HG03159 (cell line): ENCODE measurements at regions not wholly inside any gene's neighbourhood (a gene's known extent, or its start where the extent isn't known, plus 50 kb on each side); places are given as distances from the start of the nearest gene placed in this dataset.

Source experiments
- ATAC-seq: cut with Tn5 transposase; IDR thresholded peaks from one replicate; pipeline ENCODE4 v1.9.1; 2021; ENCODE audit warnings: mild to moderate bottlenecking, moderate library complexity; ENCODE audit not compliant: unreplicated experiment

DNA sequence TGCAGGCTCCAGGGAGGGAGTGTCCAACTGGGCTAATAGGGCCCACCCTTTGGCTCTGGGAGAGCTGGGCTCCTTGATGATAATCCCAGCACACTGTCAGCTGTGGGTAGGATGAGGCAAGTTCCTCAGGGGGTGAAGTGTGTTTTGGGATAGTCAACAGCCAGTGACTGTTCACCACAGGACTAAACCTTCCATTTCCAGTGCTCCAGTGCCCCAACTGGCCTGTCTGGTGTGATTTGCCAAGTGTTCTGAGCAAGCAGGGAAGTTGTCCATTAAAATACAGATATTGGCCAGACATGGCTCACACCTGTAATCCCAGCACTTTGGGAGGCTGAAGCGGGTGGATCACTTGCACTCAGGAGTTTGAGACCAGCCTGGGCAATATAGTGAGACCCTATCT, 150.9 kb downstream of the TM9SF2 start:
- no peak for ATAC-seq

DNA sequence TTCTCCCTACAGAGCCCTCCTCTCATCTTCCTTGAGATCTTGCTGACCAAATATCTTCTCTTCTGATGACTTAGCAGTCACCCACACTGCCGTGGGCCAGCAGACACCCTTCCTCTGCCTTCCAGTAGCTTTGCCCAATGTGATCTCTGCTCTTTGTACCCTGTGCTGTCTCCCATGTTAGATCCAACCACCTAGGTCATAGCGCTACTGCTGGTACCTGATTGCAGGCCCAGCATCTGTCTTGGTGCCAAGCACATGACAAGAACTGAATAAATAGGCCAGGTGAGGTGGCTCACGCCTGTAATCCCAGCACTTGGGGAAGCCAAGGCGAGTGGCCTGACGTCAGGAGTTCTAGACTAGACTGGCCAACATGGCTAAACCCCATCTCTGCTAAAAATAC, 149.7 kb downstream of the TM9SF2 start:
- no peak for ATAC-seq

DNA sequence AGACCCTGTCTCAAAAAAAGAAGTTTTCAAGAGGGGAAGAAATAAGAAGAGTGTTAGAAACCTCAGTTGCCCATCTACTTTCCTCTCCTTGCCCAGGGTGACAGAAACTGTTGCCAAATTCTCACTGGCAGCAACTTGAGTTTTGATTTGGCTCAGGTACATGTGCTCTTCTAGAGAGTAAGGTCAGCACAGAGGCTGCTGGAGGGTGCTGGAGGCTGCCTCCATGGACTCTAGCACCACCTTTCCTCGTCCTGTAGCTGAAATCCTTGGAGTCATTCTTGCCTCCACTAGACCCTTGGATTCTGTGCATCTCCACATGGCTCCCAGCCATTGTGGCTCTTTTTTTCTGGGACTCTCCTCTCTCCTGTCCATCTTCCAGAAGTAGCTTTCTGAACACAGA, 149.1 kb downstream of the TM9SF2 start:
- no peak for ATAC-seq

DNA sequence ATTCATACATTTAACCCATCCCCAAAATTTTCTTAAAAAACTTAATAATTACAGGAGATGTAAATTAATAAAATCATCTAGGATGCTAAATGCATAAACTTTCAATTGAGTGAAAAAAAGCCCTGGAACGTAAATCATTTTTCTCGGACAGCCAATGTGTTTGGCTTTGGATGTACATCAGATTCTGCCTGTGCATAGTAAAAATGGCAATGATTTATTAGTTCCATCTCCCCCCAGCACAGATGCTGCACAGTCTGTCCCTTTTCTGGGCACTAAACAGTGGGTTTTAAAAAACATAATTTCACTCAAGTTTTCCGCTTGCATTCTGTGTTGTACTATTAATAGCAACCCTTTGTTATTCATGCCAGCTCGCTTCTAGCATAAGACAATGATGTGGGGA, 147.7 kb downstream of the TM9SF2 start:
- ATAC-seq, result no peak

DNA sequence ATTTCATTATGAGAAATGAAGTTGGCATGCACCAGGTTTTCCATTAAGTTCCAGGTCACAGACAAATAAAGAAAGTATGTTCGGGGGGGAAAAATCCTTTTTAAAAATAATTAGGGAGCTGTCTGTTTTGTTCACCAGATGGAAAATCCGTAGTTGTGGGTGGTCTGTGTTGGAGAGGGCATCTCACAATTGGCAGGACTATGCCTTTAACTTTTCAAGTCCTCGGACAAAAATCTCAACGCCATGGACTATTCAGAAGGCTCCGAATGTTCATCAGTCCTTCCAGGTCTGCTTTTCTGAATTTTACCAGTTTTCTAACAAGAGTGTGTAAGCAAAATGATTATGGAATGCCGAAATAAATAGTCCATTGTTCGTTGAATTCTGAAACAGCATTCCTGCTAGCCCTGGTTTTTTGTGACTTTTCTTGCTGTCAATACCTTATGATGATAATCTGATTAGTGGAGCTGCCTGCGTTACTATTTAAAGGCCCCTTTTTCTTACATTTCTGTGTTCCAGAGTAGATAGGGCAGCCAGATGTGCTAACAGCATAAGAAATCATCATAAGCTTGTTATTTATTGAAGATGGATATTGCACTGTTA, 146.9 kb downstream of the TM9SF2 start:
- ATAC-seq, result no peak

DNA sequence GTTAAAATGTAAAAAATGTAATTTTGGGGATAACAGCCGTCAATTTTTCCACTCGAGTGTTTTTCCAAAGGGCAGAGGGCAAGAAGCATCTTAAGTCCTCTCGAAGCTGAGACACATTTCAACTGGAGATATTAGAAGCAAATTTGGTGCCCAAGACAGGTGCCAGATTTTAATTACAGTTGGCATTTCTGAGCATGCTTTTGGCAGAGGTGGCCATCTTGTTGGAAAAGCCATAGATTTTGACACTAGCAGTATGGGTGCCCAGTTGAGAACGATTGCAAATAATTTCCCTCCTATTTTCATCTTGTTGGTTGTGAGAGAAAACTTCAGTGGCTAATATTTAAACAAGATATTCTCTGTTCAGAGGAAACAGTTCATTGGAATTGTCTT, 146.3 kb downstream of the TM9SF2 start:
- ATAC-seq, result no peak

DNA sequence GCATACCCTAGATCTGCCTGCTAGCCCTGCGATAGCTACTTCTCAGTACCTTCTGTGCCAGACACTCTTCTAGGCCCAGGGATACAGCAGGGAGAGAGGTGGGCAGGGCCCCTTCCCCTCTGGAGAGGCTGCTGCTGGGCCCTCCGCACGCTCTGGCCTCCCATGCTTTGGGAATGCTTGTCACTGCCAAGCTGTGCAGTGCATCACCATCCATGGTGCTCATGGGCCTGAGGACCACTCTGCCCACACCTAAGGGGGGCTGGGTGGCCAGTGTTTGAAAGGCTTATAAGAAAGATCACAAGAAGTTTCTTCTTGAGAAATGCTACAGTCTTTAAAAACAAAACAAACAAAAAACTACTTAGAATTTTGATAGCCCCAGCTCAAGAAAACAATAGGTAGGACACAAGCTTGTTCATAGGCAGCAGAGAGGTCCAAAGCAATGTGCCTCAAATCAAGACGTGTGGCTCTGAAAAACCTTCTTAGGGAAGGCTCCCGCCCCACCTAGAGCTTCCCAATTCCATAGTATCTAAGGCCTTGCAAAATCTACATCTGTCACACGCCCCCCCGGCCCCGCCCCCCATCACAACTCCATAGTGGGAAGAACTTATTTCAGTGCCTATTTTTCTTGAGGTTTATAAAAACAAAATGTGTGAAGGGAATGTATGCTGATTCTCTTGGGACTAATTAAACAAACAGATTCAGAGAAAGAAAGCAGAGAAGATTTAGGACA, 145.8 kb downstream of the TM9SF2 start:
- ATAC-seq, result no peak

DNA sequence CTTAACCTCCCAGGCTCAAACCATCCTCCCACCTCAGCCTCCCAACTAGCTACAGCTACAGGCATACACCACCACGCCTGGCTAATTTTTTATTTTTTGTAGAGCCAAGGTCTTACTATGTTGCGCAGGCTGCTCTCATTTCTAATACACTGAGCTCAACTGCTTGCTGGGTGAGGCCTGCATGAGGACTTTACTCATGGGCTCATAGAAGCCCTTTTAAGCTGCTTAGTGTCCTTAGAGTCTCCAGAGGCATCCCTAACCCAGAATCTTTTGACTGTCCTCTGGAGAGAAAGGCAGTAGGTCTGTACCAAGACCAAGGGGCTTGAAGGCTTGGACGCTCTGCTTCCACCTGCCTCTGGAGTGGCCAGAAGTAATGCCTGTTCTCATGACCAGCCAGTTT, 141.6 kb downstream of the TM9SF2 start:
- no peak for ATAC-seq

DNA sequence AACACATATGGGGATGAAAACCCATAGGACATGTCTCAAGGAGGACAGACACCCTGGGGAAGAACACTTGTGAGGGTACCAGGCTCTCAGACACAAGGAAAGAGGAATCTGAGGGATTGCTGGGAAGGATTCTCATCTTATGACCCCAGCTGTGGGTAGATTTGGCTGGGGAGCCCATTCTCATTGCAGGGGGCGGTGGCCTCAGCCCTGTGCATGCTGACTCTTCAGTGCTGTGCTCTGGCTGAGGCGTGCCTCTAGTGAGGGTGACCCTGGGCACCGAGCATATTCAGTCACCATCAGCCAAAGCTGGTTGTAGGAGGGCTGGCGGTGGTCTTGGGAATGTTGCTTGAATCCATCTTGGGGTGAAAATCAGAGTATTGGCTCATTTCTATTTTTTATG, 140.7 kb downstream of the TM9SF2 start:
- ATAC-seq, result no peak

DNA sequence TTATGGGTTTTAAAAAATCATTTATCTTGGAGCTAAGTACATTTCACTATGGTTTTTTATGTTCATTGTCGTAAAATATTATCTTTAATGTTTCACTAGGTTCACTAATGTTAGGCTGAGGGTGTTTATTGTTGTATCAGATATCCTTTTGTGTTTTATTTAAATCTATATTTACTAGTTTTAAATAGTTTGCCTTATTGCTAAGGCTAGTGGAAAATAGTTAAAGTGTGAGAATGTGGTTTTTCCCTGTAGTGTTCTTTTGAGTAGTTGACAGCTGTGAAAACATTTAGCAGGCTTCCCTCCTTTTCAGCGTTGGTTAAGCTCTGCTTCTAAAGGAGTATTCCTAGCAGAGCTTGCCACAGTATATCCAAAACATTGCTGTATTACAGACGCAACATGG, 139.0 kb downstream of the TM9SF2 start:
- no peak for ATAC-seq

DNA sequence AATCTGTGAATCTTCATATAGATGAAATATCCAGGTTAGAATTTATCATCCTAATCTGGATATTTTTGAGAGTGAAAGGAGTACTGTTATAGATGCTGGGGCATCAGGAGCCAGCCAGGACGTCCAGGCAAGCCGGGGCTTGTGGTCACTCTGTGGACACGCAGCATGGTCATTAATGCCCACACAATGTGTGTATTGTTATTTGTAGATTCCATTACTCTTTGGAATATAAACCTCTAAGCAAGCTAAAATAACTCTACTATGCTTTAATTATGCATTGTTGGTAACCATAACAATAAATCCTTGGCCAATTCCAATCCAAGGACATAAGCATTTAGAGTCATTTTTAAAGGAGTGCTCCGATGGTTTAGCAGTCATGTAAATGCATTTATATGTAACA, 137.9 kb downstream of the TM9SF2 start:
- no peak for ATAC-seq

DNA sequence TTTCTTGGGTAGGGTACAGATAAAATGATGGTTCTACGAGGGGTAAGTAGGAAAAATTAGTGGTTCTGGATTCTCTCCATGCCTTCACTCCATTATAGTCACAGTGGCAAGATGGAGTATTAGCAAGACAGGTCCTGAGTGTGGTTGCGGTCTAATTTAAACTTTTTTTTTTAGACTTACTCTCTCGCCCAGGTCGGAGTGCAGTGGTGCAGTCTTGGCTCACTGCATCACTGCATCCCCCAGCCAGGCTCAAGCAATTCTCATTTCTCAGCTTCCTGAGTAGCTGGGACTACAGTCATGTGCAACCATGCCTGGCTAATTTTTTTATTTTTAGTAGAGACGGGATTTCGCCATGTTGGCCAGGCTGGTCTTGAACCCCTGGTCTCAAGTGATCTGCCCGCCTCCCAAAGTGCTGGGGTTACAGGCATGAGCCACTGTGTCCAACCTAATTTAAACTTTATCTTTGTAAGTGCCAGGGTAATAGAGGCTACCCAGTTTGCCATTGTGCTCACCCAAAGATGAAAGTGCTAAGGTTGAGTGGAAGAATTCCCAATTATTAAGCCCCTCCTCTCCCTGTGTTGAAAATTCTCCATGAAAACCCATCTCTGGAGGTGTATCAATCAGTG, 135.6 kb downstream of the TM9SF2 start:
- peak; percentile 88 for ATAC-seq

DNA sequence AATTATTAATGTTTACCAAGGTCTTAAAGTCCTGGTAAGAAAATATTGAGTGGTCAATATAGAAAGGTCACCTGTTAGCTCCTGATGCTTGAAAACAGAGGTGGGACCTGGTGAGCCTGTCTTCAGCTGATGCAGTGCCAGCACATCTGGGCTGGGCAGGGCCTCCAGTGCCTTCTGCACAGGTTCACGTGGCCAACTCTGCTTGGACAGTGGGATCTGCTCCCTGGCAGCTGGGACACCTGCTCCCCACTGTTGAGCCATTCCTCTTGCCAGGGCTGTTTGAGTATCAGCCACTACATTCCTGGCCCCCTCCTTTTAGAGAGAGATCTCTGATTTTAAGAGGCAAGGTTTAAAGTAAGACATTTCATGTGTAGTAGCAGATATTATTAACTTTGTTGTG, 135.0 kb downstream of the TM9SF2 start:
- no peak for ATAC-seq

DNA sequence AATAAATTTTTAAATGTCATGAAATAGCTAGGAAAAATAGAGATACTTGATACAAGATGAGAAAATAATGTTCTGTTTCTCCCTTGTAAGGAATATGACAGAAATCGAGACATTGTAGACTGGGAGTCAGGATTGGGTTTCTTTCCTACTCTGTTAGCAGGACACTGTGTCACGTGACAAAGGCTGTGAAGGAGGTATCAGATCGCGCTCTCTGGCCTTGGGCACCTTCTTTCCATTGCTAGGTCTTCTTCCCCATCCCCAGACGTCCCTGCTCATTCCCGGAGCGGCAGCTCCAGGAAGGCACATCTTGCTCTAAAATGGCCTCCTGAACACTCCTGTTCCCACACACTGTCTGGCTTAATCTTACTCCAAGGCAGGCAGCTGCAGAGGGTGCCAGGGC, 133.4 kb downstream of the TM9SF2 start:
- ATAC-seq, result no peak

DNA sequence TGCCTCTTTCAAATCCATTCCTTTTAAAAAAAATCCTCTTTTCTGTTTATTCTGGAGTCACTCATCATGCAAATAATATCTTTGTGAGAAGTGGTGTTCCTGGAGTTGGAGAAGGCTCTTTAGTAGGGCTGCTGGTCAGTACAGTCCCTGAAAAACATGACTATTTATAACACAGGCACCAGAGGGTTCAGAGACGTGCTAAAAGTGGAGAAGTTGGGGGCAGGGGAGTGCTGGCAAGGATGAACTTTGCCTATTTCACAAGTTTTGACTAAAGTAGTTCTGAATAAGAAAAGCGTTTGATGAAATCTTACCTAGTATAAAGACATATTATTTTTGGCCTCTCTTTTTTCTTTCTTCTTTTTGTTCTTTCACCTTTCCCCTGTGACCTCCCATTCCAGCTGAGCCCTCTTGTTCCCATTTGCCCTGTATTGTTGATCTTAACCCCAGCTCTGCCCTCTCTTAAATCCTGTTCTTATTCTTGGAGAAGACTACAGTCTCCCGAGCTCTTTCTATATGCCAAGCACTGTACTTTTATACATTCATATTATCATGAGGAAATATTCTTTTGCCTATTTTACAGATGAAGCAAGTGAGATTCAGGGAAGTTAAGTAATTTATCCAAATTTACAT, 129.1 kb downstream of the TM9SF2 start:
- ATAC-seq, result no peak

DNA sequence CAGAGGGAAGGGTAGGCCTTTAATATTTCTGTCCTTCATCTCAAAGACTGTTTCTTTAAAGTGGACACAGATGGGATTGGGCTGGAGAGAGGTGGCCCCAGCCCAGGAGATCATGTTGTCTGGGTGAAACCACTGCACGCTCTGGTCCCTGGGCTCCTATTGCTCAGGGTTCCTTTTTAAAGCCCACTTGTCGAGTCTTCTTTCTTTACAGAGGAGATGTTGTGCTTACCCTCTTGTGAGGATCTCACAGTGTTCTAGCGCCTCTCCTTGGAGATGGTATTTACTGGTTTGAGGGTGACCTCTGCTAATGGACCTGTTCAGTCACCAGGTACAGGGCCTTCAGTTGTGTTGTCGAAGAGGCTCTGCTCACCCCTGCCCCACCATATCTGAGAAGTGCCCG, 128.4 kb downstream of the TM9SF2 start:
- no peak for ATAC-seq

DNA sequence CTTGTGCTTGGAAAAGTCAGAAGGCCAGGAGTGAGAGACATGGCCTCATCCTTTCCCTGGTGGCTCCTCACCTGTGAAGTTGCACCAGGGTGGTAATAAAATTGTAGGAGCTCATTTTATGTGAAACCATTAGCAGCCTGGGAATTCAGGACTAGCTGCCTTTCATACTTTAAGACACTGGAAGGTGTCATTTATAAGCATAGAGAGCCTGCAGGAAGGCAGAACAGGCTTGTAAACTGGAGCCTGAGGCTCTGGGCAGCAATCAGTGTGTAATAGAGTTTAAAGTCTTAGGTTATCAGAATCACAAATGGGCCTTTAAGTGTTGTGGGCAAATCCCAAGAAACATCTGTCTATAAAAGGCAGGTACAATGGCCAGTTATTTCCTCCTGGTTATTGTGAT, 127.2 kb downstream of the TM9SF2 start:
- ATAC-seq, result no peak

DNA sequence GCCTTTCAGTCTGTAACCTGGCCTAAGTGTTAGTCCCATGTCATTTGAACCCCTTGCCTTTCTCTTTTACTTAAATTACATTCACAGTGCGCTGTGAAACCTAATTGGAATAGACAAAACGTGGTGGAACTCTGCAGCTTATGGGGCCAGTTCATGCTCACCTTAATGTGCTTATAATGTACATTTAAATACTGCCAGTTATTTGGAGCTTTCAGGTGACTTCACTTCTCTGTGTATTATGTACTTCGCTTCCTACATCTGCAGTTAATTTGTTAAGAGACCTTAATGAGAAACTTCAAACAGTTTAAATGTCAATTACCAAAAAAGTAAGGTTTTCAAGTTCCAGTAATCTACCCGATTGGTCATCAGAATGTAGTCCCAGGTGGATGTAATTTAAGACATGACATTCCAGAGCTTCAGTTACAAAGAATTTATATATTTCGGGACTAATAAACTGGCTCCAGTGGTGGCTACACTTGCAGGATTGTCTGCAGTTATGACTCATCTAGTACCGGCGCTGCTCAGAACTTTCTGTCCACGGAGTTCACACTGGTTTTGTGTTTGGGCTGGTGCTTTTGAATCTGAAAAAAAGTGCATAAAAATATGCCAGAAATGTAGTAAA, 125.3 kb downstream of the TM9SF2 start:
- no peak for ATAC-seq

DNA sequence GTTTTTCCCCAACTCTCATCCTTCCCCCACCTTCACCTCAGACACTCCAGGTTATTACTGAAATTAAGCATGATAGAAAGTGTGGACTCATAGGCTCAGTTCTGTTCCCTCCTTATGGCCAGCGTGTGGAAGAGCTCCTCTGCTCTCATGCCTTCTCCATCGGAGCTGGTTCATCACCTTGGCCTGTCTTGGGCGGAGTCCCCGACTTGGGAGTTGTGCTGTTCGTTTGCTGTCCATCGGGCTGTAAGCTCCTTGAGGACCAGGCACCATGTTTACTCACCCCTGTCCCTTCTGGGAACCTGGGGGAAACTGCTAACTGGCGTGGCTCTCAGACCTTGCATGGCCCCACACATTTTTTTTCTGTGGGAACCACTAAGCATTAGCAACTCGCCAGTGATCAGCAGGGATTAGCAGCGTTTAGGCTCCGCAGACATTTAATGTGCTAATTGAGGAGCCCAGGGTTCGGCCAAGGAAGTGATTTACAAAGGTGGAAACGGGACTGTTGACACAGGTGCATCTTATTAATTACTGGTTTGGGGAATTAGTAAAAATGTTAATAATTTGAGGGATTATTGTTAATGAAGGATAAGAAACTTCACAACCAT, 123.8 kb downstream of the TM9SF2 start:
- no peak for ATAC-seq

DNA sequence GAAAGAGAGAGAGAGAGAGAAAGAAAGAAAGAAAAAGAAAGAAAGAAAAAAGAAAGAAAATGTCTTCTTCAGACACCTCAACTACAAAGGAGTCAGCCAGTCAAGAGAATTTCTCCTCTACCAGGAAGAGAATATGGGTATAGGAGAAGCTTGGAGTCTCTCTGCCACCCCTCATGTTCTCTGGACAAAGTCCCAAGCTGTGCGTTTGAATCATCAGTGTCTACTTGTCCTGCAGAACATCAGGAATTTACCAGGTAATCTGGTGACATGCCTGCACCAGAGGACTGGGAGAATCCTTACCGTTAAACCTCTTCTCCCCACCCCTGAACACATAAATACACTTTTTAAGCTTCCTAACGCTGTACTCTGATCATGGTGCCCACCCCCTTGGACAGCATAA, 119.5 kb downstream of the TM9SF2 start:
- no peak for ATAC-seq

DNA sequence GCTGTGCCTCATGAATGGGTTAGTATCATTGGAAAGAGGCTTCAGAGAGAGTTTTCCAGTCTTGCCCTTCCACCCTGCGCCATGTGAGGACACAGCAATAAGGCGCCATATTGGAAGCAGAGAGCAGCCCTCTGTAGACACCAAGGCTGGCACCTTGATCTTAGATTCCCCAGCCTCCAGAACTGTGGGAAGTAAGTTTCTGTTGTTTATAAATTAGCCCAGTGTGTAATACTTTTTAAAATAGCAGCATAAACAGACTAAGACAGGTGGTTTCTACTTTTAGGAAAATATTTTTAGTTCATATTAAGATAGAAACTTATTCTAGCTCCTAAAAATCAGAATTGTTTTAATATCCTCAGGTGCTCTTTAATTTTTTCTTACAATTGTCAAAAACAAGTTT, 117.9 kb downstream of the TM9SF2 start:
- ATAC-seq, result no peak
